HG03039 (cell line): ENCODE measurements at regions not wholly inside any gene's neighbourhood (a gene's known extent, or its start where the extent isn't known, plus 50 kb on each side); places are given as distances from the start of the nearest gene placed in this dataset.
A peak's percentile ranks its signal among the peaks of the same experiment; 100 is the strongest.
"Not testable (repeated sequence)": the region's sequence is repeated elsewhere in the genome, so short reads cannot be mapped to it uniquely, and the experiment has no call there.

Source experiments
- ATAC-seq: cut with Tn5 transposase; IDR thresholded peaks from one replicate; pipeline ENCODE4 v1.9.1; 2021; ENCODE audit warnings: mild to moderate bottlenecking, moderate library complexity; ENCODE audit not compliant: unreplicated experiment

DNA sequence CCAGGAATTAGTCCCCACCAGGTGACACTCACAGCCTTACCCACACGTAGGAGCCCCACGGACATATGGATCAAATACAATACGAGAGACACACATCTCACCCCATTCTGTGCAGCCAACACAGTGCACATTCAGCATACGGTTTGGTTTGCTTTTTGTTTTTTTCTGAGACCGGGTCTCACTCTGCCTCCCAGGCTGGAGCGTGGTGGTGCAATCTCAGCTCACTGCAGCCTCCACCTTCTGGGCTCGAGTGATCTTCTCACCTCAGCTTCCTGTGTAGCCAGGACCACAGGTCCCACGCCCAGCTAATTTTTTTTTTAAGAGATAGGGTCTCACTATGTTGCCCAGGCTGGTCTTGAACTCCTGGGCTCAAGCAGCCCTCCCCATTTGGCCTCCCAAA, 102.8 kb downstream of the POTEB start:
- not testable (repeated sequence) for ATAC-seq

DNA sequence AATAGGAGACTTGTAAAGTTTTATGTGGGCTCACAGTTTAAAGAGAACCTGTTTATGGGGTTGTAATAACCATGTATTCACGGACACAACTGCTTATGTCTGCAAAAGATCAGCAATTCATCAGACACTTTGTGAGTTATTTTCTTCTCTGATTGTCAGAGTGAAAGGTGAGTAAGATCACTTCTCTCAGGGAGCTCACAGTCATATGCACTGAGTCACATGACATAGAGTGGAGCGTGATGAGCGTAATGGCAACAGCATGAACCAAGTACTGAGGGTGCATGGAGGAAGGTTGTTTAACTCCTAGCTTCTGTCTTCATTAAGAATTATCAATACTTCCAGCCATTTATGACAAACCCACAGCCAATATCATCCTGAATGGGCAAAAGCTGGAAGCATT, 111.0 kb downstream of the POTEB start:
- not testable (repeated sequence) for ATAC-seq

DNA sequence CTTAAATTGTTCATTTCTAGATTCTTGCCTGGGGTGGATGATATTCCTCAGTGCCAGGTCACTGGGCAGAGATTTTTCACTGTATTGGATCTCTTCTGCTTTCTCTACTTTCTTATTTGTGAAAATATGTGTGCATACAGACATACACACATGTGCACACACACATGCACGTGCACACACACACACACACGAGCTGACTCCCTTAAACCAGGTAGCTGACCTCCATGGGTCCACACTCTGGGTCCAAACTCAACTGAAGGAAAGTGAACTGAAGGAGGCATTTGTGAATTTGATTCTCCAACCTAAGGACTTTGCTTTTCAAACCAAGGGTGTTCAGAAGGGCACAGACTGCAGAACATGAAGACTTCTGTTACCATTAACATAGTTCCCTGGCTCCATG, 113.8 kb downstream of the POTEB start:
- not testable (repeated sequence) for ATAC-seq

DNA sequence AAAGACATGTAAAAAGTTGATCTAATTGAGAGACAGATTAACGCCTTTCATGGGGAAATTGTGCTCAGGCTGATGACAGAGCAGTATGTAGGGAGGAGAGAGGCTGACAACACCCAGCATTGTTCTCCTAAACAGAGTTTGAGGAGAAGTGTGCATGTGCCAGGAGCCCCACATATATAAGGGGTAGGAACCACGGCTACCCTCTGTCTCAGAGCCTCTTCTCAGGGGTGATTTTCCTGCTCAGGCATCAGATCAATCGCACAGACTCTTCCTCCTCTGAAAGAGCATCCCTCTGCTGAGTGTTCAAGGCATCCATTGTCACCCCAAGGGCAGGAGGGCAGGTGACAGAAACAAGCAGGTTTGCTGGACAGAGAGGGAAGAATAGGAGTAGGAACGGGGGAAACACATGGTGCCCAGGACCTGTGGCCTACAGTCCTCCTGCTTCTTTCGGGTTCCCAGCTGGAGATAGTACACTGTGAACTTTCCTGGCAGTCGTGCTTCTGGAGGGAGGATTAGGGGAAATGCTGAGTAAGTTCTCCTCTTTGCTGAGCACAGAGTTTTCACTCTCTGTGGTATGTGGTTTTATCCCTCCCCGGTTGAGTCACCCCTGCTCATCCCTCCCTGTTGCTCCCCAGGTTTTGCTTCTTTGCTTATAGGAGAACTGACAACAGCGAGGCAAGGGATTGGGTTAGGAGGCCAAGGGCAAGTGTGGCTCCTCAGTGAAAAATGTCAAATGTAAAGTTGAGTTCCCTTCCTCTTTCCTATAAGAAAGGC, 117.1 kb downstream of the POTEB start:
- not testable (repeated sequence) for ATAC-seq

DNA sequence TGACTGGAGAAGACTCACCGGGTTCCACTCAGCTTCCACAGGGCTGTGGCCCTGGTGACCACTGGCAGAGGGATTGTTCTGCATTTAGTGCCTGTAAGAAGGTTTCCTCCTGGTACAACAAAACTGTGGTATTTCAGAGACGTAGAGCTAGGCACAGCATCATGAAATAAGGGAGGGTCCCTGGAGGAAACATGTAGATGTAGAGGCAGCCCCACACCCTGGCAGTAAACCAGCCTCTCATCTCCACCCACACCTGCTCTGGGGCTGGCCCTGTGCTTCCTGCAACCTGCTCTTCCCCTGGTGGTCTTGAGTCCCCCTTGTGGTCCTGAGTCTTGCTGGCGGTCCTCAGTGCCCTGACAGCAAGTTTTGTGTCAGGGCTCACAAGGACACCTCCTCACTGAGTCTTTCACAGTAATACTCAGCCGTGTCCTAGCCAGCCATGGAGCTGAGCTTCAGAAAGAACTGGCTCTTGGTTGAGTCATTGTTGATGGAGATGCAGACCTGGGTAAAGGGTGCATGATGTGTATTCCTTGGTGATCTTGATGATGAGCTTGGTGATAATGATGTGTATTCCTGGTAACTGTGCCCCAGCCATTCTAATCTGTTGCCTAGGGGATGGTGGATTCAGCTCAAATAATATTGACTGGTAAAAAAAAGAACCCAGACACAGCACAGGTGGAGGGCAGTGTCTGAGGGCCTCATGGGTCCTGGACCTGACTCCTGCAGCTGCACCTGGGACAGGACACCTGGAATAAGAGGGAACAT, 118.0 kb downstream of the POTEB start:
- not testable (repeated sequence) for ATAC-seq

DNA sequence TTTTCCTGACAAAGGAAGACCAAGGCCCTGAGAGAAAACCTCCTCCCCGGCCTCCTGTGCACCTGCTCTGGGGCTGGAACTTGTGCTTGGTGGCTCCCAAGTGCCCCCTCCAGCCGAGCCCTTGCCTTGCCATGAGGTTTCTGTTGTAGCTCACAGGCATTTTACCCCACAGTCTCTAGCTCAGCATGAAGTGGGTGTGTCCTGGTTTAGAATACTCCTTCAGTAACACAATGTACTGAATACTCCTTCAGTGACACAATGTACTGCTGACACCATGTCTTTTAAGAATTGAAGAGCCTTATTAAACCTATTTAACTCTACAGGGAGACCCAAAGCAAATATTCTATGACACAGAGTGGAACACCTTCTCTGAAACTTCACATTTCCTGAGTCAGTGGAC, 123.7 kb downstream of the POTEB start:
- ATAC-seq, result not testable (repeated sequence)

DNA sequence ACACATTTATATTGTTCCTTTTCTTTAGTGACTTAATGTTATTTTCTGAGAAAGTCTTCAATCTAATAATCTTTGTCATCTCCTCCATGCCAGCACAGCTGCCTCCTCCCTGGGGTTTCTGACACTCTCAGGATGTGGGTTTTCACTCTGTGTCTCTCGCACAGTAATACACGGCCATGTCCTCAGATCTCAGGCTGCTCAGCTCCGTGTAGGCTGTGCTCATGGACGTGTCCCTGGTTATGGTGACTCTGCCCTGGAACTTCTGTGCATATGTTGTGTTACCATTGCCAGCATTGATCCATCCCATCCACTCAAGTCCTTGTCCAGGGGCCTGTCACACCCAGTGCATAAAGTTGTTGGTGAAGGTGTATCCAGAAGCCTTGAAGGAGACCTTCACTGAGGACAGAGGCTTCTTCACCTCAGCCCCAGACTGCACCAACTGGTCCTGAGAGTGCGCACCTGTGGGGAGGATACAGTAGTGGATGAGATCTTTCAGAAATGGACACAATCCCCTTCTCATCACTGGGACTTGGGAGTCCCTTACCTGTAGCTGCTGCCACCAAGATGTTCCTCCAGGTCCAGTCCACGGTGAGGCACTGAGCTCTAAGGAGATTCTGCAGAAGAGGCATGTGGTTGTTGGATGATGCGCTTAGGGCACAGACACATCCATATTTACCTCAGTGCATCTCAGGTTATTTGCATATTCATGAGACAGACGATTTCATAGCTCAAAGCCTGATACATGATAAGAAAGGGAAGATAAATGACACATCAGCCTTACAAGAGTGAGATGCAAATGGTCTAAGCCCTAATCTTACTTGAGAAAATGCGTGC, 125.2 kb downstream of the POTEB start:
- not testable (repeated sequence) for ATAC-seq

DNA sequence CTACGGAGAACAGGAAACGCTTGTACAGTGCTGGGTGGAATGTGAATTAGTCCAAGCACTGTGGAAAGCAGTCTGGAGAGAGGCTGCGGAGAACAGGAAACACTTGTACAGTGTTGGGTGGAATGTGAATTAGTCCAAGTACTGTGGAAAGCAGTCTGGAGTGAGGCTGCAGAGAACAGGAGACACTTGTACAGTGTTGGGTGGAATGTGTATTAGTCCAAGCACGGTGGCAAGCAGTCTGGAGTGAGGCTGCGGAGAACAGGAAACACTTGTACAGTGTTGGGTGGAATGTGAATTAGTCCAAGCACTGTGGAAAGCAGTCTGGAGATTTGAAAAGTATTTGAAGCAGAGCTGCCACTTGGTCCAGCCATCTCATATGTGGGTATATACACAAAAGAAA, 128.4 kb downstream of the POTEB start:
- not testable (repeated sequence) for ATAC-seq

DNA sequence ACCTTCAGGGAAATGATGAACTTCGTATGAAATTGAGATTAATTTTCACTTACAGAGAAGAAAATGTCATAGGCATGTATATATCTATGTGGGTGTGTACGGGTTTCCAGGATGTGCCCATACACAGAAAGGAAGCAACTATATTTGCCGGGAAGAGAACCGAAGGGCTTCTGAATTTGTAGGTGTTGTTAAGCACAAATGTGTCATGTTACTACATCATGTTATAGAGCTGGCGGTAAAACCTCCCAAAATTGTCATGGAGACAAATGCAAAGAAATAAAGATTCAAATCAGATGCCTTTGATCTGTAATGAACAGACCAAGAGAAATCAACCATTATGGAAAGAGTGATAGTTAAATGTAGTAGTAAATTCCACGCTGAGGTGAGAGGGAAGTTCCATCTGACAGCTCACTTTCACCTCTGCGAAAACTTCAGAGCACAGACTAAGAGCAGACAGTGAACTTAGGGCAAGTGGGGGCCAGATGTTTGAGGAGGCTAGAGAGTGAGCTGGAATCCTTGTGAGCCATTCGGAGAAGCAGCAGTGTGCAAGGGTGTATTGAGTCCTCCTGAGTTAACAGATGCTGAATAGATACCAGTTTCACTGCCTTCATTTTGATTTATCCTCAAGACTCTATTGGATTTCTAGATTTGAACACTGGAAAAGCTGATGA, 133.2 kb downstream of the POTEB start:
- ATAC-seq, result not testable (repeated sequence)

DNA sequence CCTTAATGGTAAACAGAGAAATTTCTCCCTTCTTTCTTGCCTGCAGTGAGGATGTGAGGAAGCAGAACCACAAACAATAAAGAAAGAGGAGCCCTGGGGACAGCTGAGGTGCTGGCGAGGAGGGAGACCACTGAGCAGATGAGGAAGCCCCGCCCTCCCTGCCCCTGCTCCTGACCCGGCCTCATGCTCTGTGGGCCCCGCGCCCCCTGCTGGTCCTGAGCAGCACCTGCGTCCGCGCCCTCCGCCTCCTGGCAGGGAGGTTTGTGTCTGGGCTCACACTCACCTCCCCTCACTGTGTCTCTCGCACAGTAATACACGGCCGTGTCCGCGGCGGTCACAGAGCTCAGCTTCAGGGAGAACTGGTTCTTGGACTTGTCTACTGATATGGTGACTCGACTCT, 135.5 kb downstream of the POTEB start:
- peak; percentile 74 for ATAC-seq

DNA sequence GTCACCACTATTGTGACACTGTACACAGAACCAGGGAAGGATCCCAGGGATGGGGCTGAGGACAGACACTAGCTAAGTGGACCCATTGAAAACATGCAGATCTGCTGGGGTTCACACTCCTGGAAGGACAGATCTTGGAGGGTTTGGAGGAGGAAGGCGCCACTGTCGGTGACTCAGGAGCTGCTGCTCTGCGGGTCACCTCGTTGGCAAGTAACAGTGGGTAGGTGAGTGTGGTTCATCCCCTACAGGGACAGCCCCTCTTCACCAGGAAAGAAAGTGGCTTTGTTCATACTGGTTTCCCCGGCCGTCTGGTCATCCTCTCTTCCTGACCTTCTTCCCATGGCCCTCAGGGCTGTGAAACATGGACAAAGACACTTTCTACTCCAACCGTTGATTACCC, 139.5 kb downstream of the POTEB start:
- ATAC-seq, result not testable (repeated sequence)

DNA sequence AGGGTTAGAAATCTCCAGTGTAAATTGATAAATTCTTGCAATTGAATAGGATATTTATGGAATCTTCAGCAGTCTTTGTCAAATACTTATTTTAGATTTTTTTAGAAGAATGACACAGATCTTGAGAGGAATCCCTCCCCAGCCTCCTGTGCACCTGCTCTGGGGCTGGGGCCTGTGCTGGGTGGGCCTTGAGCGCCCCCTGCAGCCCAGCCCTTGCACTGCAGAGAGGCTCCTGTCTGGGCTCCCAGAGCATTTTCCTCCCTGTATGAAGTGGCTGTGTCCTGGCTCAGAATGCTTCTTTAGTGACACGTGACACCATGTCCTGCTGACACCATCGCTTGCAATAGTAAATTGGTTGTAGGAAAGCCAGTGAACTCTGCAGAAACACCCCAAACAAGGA, 141.1 kb downstream of the POTEB start:
- not testable (repeated sequence) for ATAC-seq

DNA sequence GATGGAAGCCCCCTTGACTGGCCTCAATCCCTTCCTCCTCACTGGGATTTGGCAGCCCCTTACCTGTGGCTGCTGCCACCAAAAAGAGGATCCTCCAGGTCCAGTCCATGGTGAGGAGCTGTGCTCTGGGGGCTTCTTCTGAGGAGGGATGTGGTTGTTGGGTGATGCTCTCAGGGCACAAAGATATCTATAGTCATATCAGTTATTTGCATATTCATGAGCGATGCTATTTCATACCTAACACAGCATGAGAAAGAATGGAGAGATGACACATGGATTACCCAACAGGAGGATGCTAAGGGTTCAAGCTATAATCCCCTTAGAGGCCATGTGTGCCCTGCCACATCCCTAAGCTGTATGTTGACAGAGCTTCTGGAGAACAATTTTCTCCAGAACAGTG, 141.7 kb downstream of the POTEB start:
- not testable (repeated sequence) for ATAC-seq

DNA sequence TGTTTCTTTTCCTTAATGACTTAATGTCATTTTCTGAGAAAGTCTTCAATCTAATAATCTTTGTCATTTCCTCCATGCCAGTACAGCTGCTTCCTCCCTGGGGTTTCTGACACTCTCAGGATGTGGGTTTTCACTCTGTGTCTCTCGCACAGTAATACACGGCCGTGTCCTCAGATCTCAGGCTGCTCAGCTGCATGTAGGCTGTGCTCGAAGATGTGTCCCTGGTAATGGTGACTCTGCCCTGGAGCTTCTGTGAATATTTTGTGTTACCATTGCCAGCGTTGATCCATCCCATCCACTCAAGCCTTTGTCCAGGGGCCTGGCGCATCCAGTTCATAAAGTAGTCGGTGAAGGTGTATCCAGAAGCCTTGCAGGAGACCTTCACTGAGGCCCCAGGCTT, 142.2 kb downstream of the POTEB start:
- ATAC-seq, result not testable (repeated sequence)

DNA sequence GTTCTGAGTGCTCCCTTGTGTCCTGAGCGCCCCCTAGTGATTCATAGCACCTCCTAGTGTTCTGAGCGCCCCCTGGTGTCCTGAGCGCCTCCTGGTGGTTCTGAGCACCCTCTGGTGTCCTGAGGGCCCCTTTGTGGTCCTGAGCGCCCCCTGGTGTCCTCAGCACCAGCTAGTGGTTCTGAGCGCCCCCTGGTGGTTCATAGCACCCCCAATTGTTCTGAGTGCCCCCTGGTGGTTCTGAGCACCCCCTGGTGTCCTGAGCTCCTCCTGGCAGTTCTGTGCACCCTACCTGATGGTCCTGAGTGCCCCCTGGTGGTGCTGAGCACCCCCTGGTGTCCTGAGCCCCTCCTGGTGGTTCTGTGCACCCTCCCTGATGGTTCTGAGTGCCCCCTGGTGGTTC, 146.0 kb downstream of the POTEB start:
- ATAC-seq, result peak; percentile 59

DNA sequence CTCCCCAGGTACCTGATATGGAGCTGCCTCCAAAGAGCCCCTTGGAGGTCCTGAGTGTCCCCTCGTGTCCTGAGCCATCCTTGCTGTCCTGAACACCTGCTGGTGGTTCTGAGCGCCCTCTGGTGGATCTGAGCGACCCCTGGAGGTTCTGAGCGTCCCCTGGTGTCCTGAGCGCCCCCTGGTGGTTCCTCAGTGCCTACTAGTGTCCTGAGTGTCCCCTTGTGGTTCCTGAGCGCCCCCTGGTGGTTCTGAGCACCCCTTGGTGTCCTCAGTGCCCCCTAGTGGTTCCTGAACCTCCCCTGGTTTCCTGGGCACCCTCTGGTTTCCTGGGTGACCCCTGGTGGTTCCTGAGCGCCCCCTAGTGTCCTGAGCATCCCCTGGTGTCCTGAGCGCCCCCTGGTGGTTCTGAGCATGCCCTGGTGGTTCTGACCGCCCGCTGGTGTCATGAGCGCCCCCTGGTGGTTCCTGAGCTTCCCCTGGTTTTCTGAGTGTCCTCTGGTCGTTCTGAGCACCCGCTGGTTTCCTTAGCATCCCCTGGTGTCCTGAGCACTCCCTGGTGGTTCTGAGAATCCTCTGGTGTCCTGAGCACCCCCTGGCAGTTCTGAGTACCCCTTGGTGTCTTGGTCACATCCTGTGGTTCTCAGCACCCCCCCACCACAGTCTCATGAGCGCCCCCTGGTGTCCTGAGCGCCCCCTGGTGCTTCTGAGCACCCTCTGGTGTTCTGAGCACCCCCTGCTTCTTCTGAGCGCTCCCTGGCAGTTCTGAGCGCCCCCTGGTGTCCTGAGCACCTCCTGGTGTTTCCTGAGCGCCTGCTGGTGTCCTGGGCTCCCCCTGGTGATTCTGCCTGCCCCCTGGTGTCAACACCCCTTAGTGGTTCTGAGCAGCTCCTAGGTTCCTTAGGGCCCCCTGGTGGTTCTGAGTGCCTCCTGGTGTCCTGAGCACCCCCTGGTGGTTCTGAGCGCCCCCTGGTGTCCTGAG, 146.8 kb downstream of the POTEB start:
- ATAC-seq, result peak; percentile 69

DNA sequence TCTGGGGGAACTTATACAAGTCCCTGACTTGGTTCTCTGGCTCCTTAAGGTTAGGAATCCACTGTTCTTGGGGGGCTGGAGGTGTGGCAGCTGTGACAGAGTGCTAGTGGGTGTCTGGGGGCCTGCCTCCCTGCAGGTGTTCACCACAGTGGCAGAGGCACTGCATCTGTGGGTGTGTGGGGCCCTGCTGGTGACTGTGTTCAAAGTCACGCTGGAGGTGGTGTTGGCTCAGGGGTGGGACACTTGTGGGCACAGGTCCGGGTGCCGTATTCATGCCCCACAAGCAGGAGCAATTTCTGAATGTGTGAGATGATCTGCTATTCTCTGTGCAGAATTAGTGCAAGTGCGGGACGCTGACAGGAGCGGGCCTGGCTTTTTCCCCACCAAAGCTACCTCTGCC, 152.5 kb downstream of the POTEB start:
- not testable (repeated sequence) for ATAC-seq

DNA sequence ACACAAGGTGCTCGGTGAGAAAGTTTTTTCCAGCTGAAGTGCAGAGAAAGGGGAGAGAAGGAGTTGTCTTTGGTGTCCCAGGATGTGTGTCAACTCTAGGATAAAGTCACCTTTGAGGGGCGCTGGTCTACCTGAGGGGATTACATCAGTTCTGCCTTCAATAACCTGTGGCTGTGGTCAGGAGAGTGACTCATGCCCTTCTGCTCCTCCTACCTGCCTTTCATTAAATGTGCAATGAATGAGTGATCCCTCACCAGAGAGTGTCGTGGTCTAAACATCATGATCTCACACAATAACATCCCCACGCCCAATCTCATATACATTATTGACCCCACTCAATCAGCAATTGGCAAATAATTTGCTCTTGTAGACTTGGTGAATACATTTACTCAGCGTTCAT, 156.4 kb downstream of the POTEB start:
- ATAC-seq, result not testable (repeated sequence)

DNA sequence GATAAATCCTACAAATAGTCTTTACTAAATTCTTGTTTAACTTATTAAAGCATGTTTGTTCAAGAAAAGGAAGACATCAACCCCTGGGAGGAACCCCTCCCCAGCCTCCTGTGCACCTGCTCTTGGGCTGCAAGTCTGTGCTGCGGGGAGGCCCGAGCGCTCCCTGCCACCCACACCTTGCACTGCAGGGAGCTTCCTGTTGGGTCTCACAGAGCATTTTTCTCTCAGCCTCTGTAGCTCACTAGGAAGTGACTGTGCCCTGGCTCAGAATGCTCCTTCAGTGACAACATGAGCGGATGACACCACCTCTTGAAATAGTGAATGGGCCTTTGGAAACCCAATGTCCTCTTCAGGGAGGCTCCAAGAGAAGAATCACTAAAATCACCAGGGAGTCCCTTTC, 158.8 kb downstream of the POTEB start:
- peak; percentile 82 for ATAC-seq

DNA sequence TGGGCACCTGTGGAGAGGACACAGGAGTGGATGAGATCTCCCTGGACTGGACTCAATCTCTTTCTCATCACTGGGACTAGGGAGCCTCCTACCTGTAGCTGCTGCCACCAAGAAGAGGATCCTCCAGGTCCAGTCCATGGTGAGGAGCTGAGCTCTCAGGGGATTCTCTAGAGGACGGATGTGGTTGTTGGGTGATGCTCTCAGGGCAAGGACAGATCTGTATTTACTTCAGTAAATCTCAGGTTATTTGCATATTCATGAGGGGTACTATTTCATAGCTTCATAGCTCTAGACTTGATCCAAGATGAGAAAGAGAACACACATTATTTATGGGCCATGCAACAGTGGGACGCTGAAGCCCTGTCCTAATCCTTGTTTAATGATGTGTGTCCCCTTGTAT, 159.4 kb downstream of the POTEB start:
- ATAC-seq, result peak; percentile 57
